ENCODE measurements at regions not wholly inside any gene's neighbourhood (a gene's known extent, or its start where the extent isn't known, plus 50 kb on each side); places are given as distances from the start of the nearest gene placed in this dataset.

- DNase-seq (ENCODE audit: low read depth) = no peak
These were observed 436.0 kb upstream of the FBXO33 start for GRCh38 chr14:39868251-39868650.

GRCh38 chr14:39863441-39863840, 431.2 kb upstream of the FBXO33 start:
- DNase-seq (ENCODE audit: low read depth) = no peak

GRCh38 chr14:39861696-39862095, 429.5 kb upstream of the FBXO33 start:
- DNase-seq (ENCODE audit: low read depth) = no peak

- DNase-seq (ENCODE audit: low read depth) = no peak
These were observed 429.0 kb upstream of the FBXO33 start for GRCh38 chr14:39861229-39861600.

- DNase-seq (ENCODE audit: low read depth) = no peak
These were observed 428.5 kb upstream of the FBXO33 start for GRCh38 chr14:39860596-39861228.

- no peak for DNase-seq (ENCODE audit: low read depth)
These were observed 427.1 kb upstream of the FBXO33 start for GRCh38 chr14:39859314-39859713.

GRCh38 chr14:39857376-39858055, 425.3 kb upstream of the FBXO33 start:
- no peak for DNase-seq (ENCODE audit: low read depth)

- DNase-seq (ENCODE audit: low read depth) = no peak
These were observed 421.2 kb upstream of the FBXO33 start for GRCh38 chr14:39853441-39853840.

- no peak for DNase-seq (ENCODE audit: low read depth)
These were observed 419.0 kb upstream of the FBXO33 start for GRCh38 chr14:39851202-39851601.

GRCh38 chr14:39847852-39848251, 415.6 kb upstream of the FBXO33 start:
- no peak for DNase-seq (ENCODE audit: low read depth)

GRCh38 chr14:39847194-39847593, 415.0 kb upstream of the FBXO33 start:
- no peak for DNase-seq (ENCODE audit: low read depth)

- no peak for DNase-seq (ENCODE audit: low read depth)
These were observed 411.6 kb upstream of the FBXO33 start for GRCh38 chr14:39843881-39844280.

- DNase-seq (ENCODE audit: low read depth) = no peak
These were observed 408.9 kb upstream of the FBXO33 start for GRCh38 chr14:39841088-39841487.

GRCh38 chr14:39827901-39828655, 395.8 kb upstream of the FBXO33 start:
- no peak for DNase-seq (ENCODE audit: low read depth)

- no peak for DNase-seq (ENCODE audit: low read depth)
These were observed 380.5 kb upstream of the FBXO33 start for GRCh38 chr14:39812532-39813320.

GRCh38 chr14:39807271-39807670, 375.0 kb upstream of the FBXO33 start:
- no peak for DNase-seq (ENCODE audit: low read depth)

- DNase-seq (ENCODE audit: low read depth) = no peak
These were observed 352.2 kb upstream of the FBXO33 start for GRCh38 chr14:39784461-39784860.

- no peak for DNase-seq (ENCODE audit: low read depth)
These were observed 349.2 kb upstream of the FBXO33 start for GRCh38 chr14:39781466-39781865.

GRCh38 chr14:39773387-39774126, 341.3 kb upstream of the FBXO33 start:
- DNase-seq (ENCODE audit: low read depth) = no peak

- DNase-seq (ENCODE audit: low read depth) = no peak
These were observed 340.4 kb upstream of the FBXO33 start for GRCh38 chr14:39772627-39773026.

- DNase-seq (ENCODE audit: low read depth) = no peak
These were observed 336.4 kb upstream of the FBXO33 start for GRCh38 chr14:39768589-39768988.

All from HS-27A (cell line).